Tibial artery (tissue), 4 donors: ENCODE measurements at regions not wholly inside any gene's neighbourhood (a gene's known extent, or its start where the extent isn't known, plus 50 kb on each side); places are given as distances from the start of the nearest gene placed in this dataset.

Source experiments
- DNase-seq, 2 donors: peaks; one replicate each; pipeline ENCODE4 v3.0.0-alpha.2; 2019
- H3K27ac ChIP-seq, 2 donors: fragments of 200-600 bp; sonication (generic) in 1 of 2; 1 replicate in 1 of 2; 2 replicates in 1 of 2; pipeline ENCODE4 v1.5.1; 2018 to 2019; ENCODE audit warnings: mild to moderate bottlenecking in 1 of 2
- H3K27me3 ChIP-seq, 2 donors: fragments of 200-600 bp; sonication (generic) in 1 of 2; one replicate each; pipeline versions ENCODE4 v1.5.1 to v1.6.0; 2016 to 2019
- H3K36me3 ChIP-seq, 3 donors: fragments of 200-600 bp; sonication (generic) in 2 of 3; one replicate each; pipeline ENCODE4 v1.5.1; 2016 to 2019; ENCODE audit warnings: mild to moderate bottlenecking in 2 of 3
- H3K4me1 ChIP-seq, 4 donors: fragments of 200-600 bp; sonication (generic) in 2 of 4; 1 replicate in 3 of 4; 2 replicates in 1 of 4; pipeline ENCODE4 v1.5.1; 2016 to 2019
- H3K4me3 ChIP-seq, 2 donors: fragments of 200-600 bp; sonication (generic) in 1 of 2; 1 replicate in 1 of 2; 2 replicates in 1 of 2; pipeline ENCODE4 v1.5.1; 2018 to 2019; ENCODE audit warnings: mild to moderate bottlenecking in 2 of 2
- H3K9me3 ChIP-seq, 3 donors: fragments of 200-600 bp; sonication (generic) in 1 of 3; one replicate each; pipeline ENCODE4 v1.5.1; 2016 to 2019
- CTCF ChIP-seq, 2 experiments: fragments of 200-600 bp in 1 of 2; fragments of 450-650 bp in 1 of 2; IDR thresholded peaks; one replicate each; pipeline ENCODE4 v1.5.1; 2017 to 2019; ENCODE audit warnings: antibody characterized with exemption in 2 of 2, mild to moderate bottlenecking in 1 of 2, moderate library complexity in 1 of 2
- intact Hi-C: fragments of 100-400 bp; cut with DNase I; formaldehyde crosslinking; loops from one replicate; pipeline ENCODE4 v1.15.0; 2023; ENCODE audit warnings: low total_unique reads

GRCh38 chr12:114958538-114958937, 274.6 kb upstream of the TBX3 start:
- Histone ChIP-seq H3K4me1 (no peaks in the 10 kb centered on the region), H3K36me3 (no peaks in the 10 kb centered on the region), H3K4me3 (no peak overlapping the region), H3K9me3 (no peaks in the 10 kb centered on the region), H3K27ac (no peak overlapping the region), H3K27me3 (no peaks in the 10 kb centered on the region)
- intact Hi-C loops: no loop called here
- DNase-seq: no peak
- no peak for TF ChIP-seq CTCF (IDR thresholded peaks at IDR 0.05)

- intact Hi-C loops: no loop called here
- no peak for DNase-seq
- no peak overlapping the region for H3K27ac ChIP-seq
- H3K36me3 ChIP-seq: no peaks in the 10 kb centered on the region
- no peak overlapping the region for H3K4me3 ChIP-seq
- no peaks in the 10 kb centered on the region for H3K4me1 ChIP-seq
- no peaks in the 10 kb centered on the region for H3K27me3 ChIP-seq
- H3K9me3 ChIP-seq: no peaks in the 10 kb centered on the region
- TF ChIP-seq CTCF (IDR thresholded peaks at IDR 0.05): no peak
Measured at GRCh38 chr12:114957225-114957624, 273.2 kb upstream of the TBX3 start.

- no peaks in the 10 kb centered on the region for H3K27me3 ChIP-seq
- no peaks in the 10 kb centered on the region for H3K9me3 ChIP-seq
- H3K36me3 ChIP-seq: no peaks in the 10 kb centered on the region
- no peaks in the 10 kb centered on the region for H3K4me1 ChIP-seq
- TF ChIP-seq CTCF (IDR thresholded peaks at IDR 0.05): no peak
- intact Hi-C loops: no loop called here
- H3K27ac ChIP-seq: no peak overlapping the region
- DNase-seq: no peak
- no peak overlapping the region for H3K4me3 ChIP-seq
Measured at GRCh38 chr12:114955414-114956014, 271.5 kb upstream of the TBX3 start.

- no peaks in the 10 kb centered on the region for H3K9me3 ChIP-seq
- no peaks in the 10 kb centered on the region for H3K36me3 ChIP-seq
- no peaks in the 10 kb centered on the region for H3K4me1 ChIP-seq
- H3K27ac ChIP-seq: no peak overlapping the region
- DNase-seq: no peak
- no peak overlapping the region for H3K4me3 ChIP-seq
- TF ChIP-seq CTCF (IDR thresholded peaks at IDR 0.05): no peak
- H3K27me3 ChIP-seq: no peaks in the 10 kb centered on the region
- intact Hi-C loops: no loop called here
Measured at GRCh38 chr12:114954511-114955055, 270.6 kb upstream of the TBX3 start.

GRCh38 chr12:114952573-114953271, 268.7 kb upstream of the TBX3 start:
- intact Hi-C loops: no loop called here
- H3K4me1 ChIP-seq: no peaks in the 10 kb centered on the region
- H3K27me3 ChIP-seq: no peaks in the 10 kb centered on the region
- H3K4me3 ChIP-seq: no peak overlapping the region
- no peak for DNase-seq
- no peak overlapping the region for H3K27ac ChIP-seq
- no peaks in the 10 kb centered on the region for H3K36me3 ChIP-seq
- H3K9me3 ChIP-seq: no peaks in the 10 kb centered on the region
- no peak for TF ChIP-seq CTCF (IDR thresholded peaks at IDR 0.05)
